ENCODE measurements at regions not wholly inside any gene's neighbourhood (a gene's known extent, or its start where the extent isn't known, plus 50 kb on each side); places are given as distances from the start of the nearest gene placed in this dataset.

- Mint-ChIP-seq H3K27me3 (peaks cover under 1% of the 10 kb centered on the region), H3K27ac (no peak overlapping the region), H3K9me3 (ENCODE audit: low read depth) (no peaks in the 10 kb centered on the region), H3K4me1 (no peaks in the 10 kb centered on the region), H3K4me3 (no peak overlapping the region), H3K36me3 (ENCODE audit: low read depth) (no peaks in the 10 kb centered on the region)
- ChIA-PET CTCF (interaction anchor here (0.6 kb wide), 1 partner anchor 163 kb away, joined by 3 read pairs; no protein-coding TSS in a partner anchor), POLR2A (no interaction called here)
- ATAC-seq: no peak
- DNase-seq: no peak
- intact Hi-C loops (cut with DNase I, micrococcal nuclease): no loop called here
Observed at GRCh38 chr13:74533226-74533625, 399.0 kb upstream of the KLF12 start.

GRCh38 chr13:74530011-74530410 lies 395.8 kb upstream of the KLF12 start:
- intact Hi-C loops (cut with DNase I, micrococcal nuclease): no loop called here
- no peak for ATAC-seq
- POLR2A ChIA-PET: no interaction called here
- H3K9me3 Mint-ChIP-seq (ENCODE audit: low read depth): no peaks in the 10 kb centered on the region
- H3K4me3 Mint-ChIP-seq: no peak overlapping the region
- no peak for DNase-seq
- no peak overlapping the region for H3K27ac Mint-ChIP-seq
- CTCF ChIA-PET: interaction anchor here (0.7 to 0.8 kb wide), 2 partner anchors 27 to 1105 kb away, joined by 3 to 4 read pairs; no protein-coding TSS in a partner anchor
- peaks cover 7% of the 10 kb centered on the region for H3K27me3 Mint-ChIP-seq
- H3K36me3 Mint-ChIP-seq (ENCODE audit: low read depth): no peaks in the 10 kb centered on the region
- no peaks in the 10 kb centered on the region for H3K4me1 Mint-ChIP-seq

DNA sequence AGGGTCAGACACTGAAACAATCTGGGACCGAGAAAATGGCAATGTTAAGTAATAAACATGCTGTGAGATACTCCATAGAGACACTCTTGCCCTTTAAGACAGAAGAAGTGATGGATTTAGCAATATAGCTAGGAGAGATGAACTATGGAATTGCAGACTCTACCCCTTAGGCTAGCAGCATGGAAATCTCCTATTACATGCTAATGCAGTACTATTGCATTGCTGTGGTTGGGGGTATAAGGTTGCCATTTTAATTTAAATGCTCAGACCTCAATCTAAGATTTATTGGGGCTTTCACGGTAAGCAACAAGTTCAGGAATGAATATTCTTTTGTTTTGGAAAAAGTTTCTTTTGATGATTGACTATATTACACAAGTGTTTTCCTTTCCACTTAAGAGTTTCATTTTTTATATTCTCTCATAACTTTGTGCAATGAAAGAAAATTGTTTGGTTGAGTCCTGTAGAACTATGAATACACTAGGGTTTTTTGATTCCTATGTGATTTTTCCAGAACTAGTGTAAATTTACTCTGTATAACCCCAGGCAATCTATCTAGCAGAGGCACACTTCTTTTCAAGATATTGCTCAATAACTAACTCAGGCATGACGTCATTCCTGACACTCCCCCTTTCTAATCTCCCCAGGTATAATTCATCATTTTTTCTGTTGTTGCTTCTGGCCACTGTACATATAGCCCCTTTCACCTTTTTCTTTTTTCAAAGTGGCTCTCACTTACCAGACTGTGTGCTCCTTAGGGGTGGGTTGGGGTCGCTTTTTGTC lies 394.7 kb upstream of the KLF12 start:
- DNase-seq (no peak), ATAC-seq (no peak)
- H3K9me3 Mint-ChIP-seq (ENCODE audit: low read depth): no peaks in the 10 kb centered on the region
- H3K4me3 Mint-ChIP-seq: no peak overlapping the region
- no peak overlapping the region for H3K27ac Mint-ChIP-seq
- H3K36me3 Mint-ChIP-seq (ENCODE audit: low read depth): no peaks in the 10 kb centered on the region
- CTCF ChIA-PET: interaction anchor here (0.7 kb wide), 1 partner anchor 1106 kb away, joined by 3 read pairs; no protein-coding TSS in a partner anchor
- intact Hi-C loops (cut with DNase I, micrococcal nuclease): no loop called here
- peaks cover 7% of the 10 kb centered on the region for H3K27me3 Mint-ChIP-seq
- POLR2A ChIA-PET: no interaction called here
- H3K4me1 Mint-ChIP-seq: no peaks in the 10 kb centered on the region

GRCh38 chr13:74523057-74523456 lies 388.9 kb upstream of the KLF12 start:
- Mint-ChIP-seq H3K4me1 (no peaks in the 10 kb centered on the region), H3K27me3 (peaks cover 5% of the 10 kb centered on the region), H3K4me3 (no peak overlapping the region), H3K9me3 (ENCODE audit: low read depth) (no peaks in the 10 kb centered on the region), H3K36me3 (ENCODE audit: low read depth) (no peaks in the 10 kb centered on the region), H3K27ac (no peak overlapping the region)
- DNase-seq (no peak), ATAC-seq (no peak)
- CTCF ChIA-PET: no interaction called here
- POLR2A ChIA-PET: no interaction called here
- intact Hi-C loops (cut with DNase I, micrococcal nuclease): no loop called here

GRCh38 chr13:74511523-74511922 lies 377.3 kb upstream of the KLF12 start:
- ATAC-seq (no peak), DNase-seq (no peak)
- H3K27ac Mint-ChIP-seq: no peak overlapping the region
- ChIA-PET CTCF (interaction anchor here (1.0 kb wide), 1 partner anchor 31 kb away, joined by 3 read pairs; no protein-coding TSS in a partner anchor), POLR2A (no interaction called here)
- peaks cover 4% of the 10 kb centered on the region for H3K27me3 Mint-ChIP-seq
- H3K4me3 Mint-ChIP-seq: no peak overlapping the region
- peaks cover 5% of the 10 kb centered on the region for H3K9me3 Mint-ChIP-seq (ENCODE audit: low read depth)
- no peaks in the 10 kb centered on the region for H3K4me1 Mint-ChIP-seq
- intact Hi-C loops (cut with DNase I, micrococcal nuclease): no loop called here
- peaks cover 3% of the 10 kb centered on the region for H3K36me3 Mint-ChIP-seq (ENCODE audit: low read depth)

DNA sequence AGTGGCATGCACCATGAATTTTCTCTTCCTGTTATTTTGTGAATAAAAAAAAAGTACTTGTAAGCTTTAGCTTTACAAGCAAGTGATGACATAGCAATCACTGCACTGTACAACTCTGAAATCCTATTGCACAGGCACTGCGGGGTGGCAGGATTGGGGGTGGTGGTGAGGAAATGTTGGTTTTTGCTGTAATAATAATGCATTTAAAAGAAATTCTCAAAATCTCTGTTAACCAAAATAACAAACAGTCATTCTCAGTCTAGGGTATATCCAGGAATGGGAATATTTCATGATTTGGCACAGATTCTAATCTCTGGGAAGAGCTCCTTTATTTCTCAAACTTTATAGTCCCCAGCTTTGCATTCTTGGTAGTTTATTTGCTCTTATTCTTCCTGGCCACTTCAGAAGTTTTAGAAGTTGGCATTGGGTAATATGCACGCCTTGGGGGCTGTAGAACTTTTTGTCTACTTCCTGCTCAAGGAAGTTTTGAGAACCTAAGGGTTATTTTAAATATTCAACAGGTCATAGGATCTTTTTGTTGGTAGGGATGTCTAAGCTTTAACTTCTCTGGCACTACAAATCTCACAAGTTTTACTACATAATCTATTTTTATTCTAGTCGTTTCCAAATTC lies 353.0 kb upstream of the KLF12 start:
- H3K36me3 Mint-ChIP-seq (ENCODE audit: low read depth): no peaks in the 10 kb centered on the region
- no peaks in the 10 kb centered on the region for H3K4me1 Mint-ChIP-seq
- no peak overlapping the region for H3K27ac Mint-ChIP-seq
- no peak overlapping the region for H3K4me3 Mint-ChIP-seq
- peaks cover 2% of the 10 kb centered on the region for H3K27me3 Mint-ChIP-seq
- intact Hi-C loops (cut with DNase I, micrococcal nuclease): no loop called here
- POLR2A ChIA-PET: interaction anchor here (0.8 kb wide), 1 partner anchor 237 kb away, joined by 5 read pairs; no protein-coding TSS in a partner anchor
- DNase-seq (no peak), ATAC-seq (no peak)
- CTCF ChIA-PET: no interaction called here
- H3K9me3 Mint-ChIP-seq (ENCODE audit: low read depth): no peaks in the 10 kb centered on the region

GRCh38 chr13:74485757-74486156 lies 351.6 kb upstream of the KLF12 start:
- H3K9me3 Mint-ChIP-seq (ENCODE audit: low read depth): no peaks in the 10 kb centered on the region

DNA sequence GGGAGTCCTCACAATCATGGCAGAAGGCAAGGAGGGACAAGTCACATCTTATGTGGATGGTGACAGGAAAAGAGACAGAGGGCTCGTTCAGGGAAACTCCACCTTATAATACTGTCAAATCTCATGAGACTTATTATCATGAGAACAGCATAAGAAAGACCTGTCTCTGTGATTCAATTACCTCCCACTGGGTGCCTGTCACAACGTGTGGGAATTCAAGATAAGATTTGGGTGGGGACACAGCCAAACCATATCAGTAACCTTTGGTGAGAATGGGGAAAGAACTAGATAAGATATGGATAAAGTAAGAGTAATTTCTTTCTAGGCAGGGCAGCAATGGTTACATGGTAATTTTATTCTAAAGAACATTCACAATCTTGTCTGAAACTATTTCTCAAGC lies 344.9 kb upstream of the KLF12 start:
- DNase-seq (no peak), ATAC-seq (no peak)
- Mint-ChIP-seq H3K27me3 (no peaks in the 10 kb centered on the region), H3K9me3 (ENCODE audit: low read depth) (no peaks in the 10 kb centered on the region), H3K4me3 (no peak overlapping the region), H3K27ac (no peak overlapping the region), H3K4me1 (no peaks in the 10 kb centered on the region), H3K36me3 (ENCODE audit: low read depth) (no peaks in the 10 kb centered on the region)
- CTCF ChIA-PET: no interaction called here
- intact Hi-C loops (cut with DNase I, micrococcal nuclease): no loop called here
- POLR2A ChIA-PET: no interaction called here

More at GRCh38 chr13:74485757-74486156, 351.6 kb upstream of the KLF12 start:
- no peak for DNase-seq
- H3K4me3 Mint-ChIP-seq: no peak overlapping the region
- H3K36me3 Mint-ChIP-seq (ENCODE audit: low read depth): no peaks in the 10 kb centered on the region
- no peaks in the 10 kb centered on the region for H3K4me1 Mint-ChIP-seq
- no peak overlapping the region for H3K27ac Mint-ChIP-seq
- intact Hi-C loops (cut with DNase I, micrococcal nuclease): no loop called here
- H3K27me3 Mint-ChIP-seq: peaks cover 2% of the 10 kb centered on the region
- ATAC-seq: no peak
- POLR2A ChIA-PET: no interaction called here
- CTCF ChIA-PET: no interaction called here

- Mint-ChIP-seq H3K4me1 (no peaks in the 10 kb centered on the region), H3K27me3 (no peaks in the 10 kb centered on the region), H3K36me3 (ENCODE audit: low read depth) (no peaks in the 10 kb centered on the region), H3K27ac (no peak overlapping the region), H3K4me3 (no peak overlapping the region), H3K9me3 (ENCODE audit: low read depth) (no peaks in the 10 kb centered on the region)
- intact Hi-C loops (cut with DNase I, micrococcal nuclease): no loop called here
- ATAC-seq: no peak
- DNase-seq: no peak
- POLR2A ChIA-PET: no interaction called here
- CTCF ChIA-PET: interaction anchor here (0.6 kb wide), 1 partner anchor 122 kb away, joined by 3 read pairs; no protein-coding TSS in a partner anchor
Observed at GRCh38 chr13:74476788-74477187, 342.6 kb upstream of the KLF12 start.

GRCh38 chr13:74476365-74476764 lies 342.2 kb upstream of the KLF12 start:
- H3K36me3 Mint-ChIP-seq (ENCODE audit: low read depth): no peaks in the 10 kb centered on the region
- H3K4me1 Mint-ChIP-seq: no peaks in the 10 kb centered on the region
- DNase-seq (no peak), ATAC-seq (no peak)
- H3K9me3 Mint-ChIP-seq (ENCODE audit: low read depth): no peaks in the 10 kb centered on the region
- H3K27me3 Mint-ChIP-seq: peaks cover 2% of the 10 kb centered on the region
- H3K4me3 Mint-ChIP-seq: no peak overlapping the region
- H3K27ac Mint-ChIP-seq: no peak overlapping the region
- intact Hi-C loops (cut with DNase I, micrococcal nuclease): no loop called here
- ChIA-PET POLR2A (no interaction called here), CTCF (interaction anchor here (0.6 kb wide), 1 partner anchor 123 kb away, joined by 3 read pairs; no protein-coding TSS in a partner anchor)

DNA sequence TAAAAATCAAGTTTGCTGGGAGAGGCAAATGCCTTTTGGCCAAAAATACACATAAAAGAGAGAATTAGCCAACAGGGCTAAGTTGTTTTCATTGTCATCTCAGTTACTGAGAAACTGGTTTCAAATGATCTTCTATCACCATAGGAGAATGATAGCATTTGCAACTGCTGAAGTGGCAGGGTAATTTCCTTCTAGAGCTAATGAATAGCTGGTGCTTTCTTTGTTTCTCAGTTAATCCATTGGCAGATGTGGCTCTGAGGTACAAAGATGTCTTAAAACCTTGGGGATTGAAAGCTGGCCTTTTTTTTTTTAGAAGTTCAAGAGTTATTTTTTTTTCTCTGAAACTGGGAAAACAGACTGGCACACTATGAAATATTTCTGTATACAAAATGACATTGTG lies 332.7 kb upstream of the KLF12 start:
- POLR2A ChIA-PET: no interaction called here
- Mint-ChIP-seq H3K4me1 (no peaks in the 10 kb centered on the region), H3K27me3 (peaks cover 13% of the 10 kb centered on the region), H3K36me3 (ENCODE audit: low read depth) (no peaks in the 10 kb centered on the region), H3K9me3 (ENCODE audit: low read depth) (no peaks in the 10 kb centered on the region), H3K4me3 (no peak overlapping the region), H3K27ac (no peak overlapping the region)
- ATAC-seq (no peak), DNase-seq (no peak)
- CTCF ChIA-PET: interaction anchor here (0.7 to 0.9 kb wide), 2 partner anchors 11 to 309 kb away, joined by 3 to 7 read pairs; no protein-coding TSS in a partner anchor
- intact Hi-C loops (cut with DNase I, micrococcal nuclease): no loop called here

GRCh38 chr13:74466020-74466419 lies 331.8 kb upstream of the KLF12 start:
- Mint-ChIP-seq H3K9me3 (ENCODE audit: low read depth) (no peaks in the 10 kb centered on the region), H3K36me3 (ENCODE audit: low read depth) (no peaks in the 10 kb centered on the region), H3K4me1 (no peaks in the 10 kb centered on the region), H3K27me3 (peaks cover 9% of the 10 kb centered on the region), H3K27ac (no peak overlapping the region), H3K4me3 (no peak overlapping the region)
- POLR2A ChIA-PET: no interaction called here
- ATAC-seq: no peak
- CTCF ChIA-PET: interaction anchor here (0.6 to 1.1 kb wide), 2 partner anchors 58 to 92 kb away, joined by 3 read pairs; no protein-coding TSS in a partner anchor
- no peak for DNase-seq
- intact Hi-C loops (cut with DNase I, micrococcal nuclease): no loop called here

All from activated CD4-positive, alpha-beta T cell treated with anti-CD3 and anti-CD28 coated beads for 36 hours (primary cell).